Activated CD8-positive, alpha-beta memory T cell treated with anti-CD3 and anti-CD28 coated beads for 48 hours (primary cell): ENCODE measurements at regions not wholly inside any gene's neighbourhood (a gene's known extent, or its start where the extent isn't known, plus 50 kb on each side); places are given as distances from the start of the nearest gene placed in this dataset.
"Not testable (repeated sequence)": the region's sequence is repeated elsewhere in the genome, so short reads cannot be mapped to it uniquely, and the experiment has no call there.

Experiments used
- DNase-seq, 3 experiments: peaks; one replicate each; pipeline ENCODE4 v3.0.0-alpha.2; 2020; ENCODE audit warnings: low read depth in 2 of 3, low spot score in 2 of 3

DNA sequence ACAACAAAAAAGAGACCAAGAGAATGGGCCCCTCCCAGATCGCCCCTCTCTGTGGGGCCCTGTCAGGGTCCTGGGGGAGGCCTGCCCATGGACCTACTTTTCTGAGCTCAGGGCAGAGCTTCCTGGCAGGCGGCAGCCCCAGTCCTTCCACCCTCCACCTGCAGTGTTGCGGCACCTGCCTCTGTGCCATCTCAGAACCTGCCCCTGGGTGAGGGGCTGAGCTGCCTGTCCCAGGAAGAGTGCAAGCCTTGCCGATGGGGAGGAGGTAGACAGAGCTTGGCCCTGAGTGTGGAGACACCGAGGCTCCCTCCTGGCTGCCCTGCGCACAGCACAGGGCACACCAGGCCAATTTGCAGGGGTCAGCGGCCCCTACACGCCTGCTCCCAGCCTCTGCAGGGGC, 67.5 kb downstream of the UNCX start:
- DNase-seq: no peak

DNA sequence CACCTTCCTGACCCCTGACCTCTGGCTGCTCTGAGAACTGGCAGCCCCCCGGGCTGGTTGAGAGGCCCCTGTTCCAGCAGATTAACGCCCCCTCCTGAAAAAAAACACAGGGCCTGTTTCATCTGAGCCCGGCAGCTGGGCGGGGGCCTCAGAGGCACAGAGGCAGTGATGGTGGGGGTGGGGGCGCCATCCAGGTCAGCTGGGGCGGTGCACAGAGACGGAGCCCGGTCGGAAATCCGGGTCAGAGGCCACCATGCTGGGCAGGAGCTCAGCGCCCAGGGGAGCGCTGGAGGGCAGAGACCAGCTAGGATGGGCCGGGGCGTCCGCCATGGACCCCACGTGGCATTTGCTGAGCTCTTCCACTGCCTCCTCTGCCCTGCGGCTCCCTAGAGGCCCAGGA, 68.0 kb downstream of the UNCX start:
- DNase-seq: no peak

DNA sequence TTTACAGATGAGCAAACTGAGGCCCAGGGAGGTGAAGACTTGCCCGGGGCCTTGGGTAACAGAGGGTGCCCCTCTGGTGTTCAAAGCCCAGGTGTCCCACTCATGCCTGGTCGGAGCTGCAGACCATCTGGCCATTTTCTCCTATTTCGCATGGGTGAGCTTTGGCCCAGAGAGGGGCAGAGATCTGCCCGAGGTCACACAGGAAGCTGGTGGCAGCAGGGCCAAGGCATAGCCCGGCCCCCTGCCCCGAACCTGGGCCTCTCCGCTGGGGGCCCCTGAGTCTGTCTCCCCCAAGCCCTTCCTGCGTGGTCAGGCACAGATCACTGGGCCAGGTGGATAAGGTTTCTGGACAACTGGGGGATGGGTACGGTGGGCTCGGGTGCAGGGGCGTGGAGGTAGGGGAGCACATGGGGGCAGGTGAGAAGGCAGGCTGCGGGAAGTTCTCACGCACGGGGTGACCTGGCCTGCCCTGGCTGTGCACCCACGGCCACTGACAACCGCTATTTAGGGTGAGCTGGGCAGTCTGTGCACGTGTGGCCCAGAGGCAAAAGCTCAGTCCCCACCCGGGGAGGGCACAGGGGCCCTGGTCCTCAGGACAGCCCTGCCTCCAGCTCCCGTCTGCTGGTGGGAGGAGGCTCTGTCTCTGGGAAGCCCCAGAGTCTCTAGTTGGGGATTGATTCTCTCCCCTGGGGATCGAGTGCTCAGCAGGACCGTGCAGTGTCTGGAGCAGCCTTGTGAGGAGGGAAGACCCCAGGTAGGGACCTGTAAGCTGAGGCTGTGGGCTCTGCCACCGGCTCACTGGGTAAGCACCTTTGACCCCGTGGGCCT, 68.6 kb downstream of the UNCX start:
- no peak for DNase-seq

DNA sequence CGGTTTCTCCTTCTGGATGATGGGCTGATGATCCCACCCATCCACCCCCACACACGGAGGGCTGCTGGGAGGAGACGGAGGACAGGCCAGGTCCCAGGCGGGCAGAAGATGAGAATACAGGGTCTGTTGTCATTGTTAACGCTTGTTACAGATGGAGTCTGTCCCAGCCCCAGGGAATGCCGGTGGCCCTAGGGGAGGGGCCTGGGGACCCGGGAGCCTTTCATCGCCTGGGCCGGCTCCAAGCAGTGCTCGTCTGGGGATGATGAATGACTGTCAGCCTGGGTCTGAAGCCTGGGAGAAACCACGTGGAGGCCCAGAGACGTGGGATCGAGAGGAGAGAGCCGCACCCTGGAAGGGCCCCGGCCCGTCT, 69.2 kb downstream of the UNCX start:
- no peak for DNase-seq

DNA sequence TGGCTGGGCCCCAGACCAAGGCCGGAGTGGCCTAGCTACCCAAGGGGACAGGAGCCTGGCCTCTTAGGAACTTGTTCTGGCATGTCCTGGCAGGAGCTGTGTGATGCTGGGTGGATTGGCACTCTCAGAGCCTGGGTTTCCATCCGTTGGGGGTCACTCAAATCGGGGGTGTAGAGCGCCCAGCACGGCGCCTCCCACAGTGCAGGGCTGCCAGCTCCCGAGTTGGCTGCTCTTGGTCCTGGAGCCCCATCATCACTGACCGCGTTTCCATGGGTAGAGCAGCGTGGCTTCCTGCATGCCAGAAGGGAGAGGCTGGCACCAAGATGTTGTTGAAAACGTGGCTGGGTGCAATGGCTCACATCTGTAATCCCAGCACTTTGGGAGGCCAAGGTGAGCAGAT, 70.3 kb downstream of the UNCX start:
- no peak for DNase-seq

DNA sequence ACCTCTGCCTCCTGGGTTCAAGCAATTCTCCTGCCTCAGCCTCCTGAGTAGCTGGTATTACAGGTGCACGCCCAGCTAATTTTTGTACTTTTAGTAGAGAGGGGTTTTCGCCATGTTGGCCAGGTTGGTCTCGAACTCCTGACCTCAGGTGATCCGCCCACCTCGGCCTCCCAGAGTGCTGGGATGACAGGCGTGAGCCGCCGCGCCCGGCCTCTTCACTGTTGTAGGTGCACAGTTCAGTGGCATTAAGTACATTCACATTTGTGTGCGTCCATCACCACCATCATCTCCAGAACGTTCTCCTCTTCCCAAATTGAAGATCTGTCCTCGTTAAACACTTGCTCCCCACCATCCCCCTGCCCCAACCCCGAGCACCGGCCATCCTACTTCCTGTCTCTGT, 71.3 kb downstream of the UNCX start:
- DNase-seq: not testable (repeated sequence)

DNA sequence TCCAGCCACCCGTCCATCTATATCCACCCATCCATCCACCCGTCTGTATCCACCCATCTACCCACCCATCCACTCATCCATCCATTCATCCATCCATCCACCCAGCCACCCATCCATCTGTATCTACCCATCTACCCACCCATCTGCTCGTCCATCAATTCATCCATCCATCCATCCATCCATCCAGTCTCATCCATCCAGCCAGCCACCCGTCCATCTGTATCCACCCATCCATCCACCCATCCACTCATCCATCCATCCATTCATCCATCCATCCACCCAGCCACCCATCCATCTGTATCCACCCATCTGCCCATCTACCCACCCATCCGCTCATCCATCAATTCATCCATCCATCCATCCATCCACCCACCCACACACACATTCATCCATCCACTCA, 73.2 kb downstream of the UNCX start:
- no peak for DNase-seq

DNA sequence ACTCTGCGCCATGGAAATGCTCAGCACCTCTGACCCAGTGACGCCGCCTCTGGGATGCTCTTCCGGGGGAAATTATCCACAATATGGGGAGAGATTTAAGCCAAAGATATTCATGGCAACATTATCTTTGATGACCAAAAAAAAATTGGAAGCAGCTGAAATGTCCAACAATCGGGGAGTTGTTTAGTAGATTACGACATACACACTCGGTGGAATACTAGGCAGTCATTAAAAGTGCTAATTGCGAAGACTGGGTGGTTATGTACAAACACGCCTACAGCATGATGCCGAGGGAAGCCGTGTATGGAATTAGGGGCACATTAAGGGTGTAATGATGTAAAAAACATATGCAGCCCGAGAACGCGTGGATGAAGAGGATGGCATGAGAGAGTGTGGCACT, 75.2 kb downstream of the UNCX start:
- DNase-seq: no peak

DNA sequence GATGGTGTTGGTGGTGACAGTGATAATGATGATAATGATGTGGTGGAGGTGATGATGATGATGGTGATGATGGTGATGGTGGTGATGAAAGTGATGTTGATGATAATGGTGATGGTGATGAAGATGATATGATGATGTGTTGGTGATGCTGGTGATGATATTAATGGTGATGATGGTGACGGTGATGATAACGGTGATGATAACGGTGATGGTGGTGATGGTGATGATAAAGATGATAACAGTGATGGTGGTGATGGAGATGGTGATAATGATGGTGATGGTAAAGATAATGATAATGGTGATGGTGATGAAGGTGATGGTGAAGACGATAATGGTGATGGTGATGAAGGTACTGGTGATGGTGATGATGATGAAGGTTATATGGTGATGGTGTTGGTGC, 76.6 kb downstream of the UNCX start:
- no peak for DNase-seq

DNA sequence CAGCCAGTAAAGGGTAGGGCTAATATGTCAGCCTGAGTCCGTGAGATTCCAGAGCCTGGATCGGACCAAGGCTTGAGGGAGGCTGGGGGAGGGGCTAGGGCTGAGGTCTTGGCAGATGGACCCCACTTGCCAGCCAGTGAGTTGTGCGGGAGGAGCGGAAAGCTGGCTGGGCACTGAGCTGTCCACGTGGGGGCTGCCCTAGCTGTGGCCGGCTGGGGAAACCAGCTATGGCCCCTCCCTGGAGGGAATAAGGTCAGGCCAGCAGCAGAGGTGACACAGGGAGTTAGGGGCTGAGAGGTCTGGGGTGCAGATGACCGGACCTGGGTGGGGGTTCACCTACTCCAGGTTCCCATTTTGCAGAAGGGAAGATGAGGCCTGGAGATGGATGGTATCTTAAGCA, 77.3 kb downstream of the UNCX start:
- no peak for DNase-seq

DNA sequence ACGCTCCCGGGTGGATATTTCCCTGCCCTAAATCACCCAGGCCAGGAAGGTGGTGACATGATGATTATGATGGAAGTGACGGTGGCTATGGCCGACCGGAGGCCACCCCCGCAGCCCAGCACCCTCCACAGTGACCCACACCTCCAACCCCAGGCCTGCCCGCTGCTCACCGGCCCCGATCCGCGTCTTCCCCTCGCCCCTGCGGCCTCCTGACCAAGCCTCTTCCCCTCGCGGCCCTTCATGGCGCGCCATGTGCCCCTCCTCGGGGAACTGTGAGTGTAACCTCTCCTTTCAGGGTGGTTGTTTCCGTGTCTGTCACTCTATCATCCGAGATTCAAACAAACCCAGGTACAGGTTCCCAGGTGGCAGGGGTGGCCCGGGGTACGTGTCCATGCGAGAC, 78.3 kb downstream of the UNCX start:
- no peak for DNase-seq

DNA sequence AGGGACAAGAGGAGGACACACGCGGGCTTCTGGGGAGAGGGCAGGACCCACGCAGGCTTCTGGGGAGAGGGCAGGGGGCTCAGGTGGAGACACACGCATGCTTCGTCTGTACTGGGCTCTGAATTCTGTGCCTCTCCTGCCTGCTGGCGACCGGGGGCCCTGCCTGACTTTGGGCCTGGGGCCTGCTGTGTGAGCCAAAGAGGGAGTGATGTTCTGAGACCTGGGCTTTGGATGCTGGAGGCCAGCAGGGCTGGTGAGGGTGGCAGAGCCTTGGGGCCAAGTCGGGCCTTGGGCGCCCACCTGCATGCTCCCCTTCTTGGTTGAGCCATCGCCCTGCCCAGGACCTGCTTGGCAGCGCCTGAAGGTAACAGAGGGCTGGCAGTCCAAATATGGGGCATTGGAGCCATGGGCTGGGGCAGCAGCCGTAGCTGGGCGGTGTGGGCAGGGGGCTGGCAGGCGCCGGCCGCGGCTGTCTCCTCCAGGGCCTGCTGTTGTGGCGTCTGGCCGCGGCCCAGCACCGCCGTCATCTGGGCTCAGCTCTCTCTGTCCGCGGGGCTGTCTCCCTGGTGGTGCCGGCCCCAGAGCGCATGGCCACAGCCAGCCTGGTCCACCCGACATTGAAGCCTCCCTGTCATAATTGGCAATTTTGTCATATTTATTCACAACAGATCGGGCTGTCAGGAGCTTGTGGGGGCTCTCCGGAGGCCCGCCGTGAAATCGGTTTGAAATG, 78.9 kb downstream of the UNCX start:
- DNase-seq: no peak

DNA sequence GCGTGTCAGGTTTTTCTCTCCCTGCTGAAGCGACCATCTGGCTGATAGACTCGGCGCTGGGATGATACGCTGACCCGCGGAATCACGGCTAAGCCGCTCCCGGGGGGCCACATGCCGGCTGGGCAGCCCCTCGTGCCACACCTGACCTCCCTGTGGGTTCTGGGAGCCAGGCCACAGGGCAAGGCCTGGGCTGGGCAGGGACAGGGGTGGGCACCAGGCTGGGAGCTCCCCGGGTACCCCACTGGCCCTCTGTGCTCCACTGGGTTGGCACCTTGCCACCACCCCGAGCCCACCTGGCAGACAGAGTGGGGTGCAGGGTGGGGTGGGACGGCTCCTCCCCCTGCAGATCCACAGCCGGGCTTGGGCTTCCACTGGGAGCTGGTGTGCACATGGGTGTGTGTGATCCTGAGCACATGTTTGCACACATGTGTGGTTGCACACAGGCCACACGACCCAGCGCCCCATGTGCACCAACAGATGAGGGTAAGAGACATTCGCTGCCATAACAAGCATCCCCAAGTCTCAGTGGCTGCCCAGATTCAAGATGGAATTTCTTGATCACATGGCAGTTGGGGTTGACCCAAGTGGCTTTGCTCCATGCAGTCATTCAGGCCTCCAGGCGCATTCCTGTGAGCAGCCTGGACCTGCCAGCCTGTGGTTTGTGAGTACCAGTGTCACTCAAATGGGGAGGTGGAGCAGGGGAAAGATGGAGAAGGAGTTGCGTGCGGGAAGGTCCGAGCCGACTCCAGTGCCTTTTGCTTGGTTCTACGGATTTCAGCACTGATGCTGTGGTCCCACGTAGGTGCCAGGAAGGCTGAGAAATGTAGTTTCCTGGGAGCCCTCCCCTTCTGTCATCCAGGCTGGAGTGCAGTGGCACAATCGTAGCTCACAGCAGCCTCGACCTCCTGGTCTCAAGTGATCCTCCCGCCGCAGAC, 79.7 kb downstream of the UNCX start:
- no peak for DNase-seq

DNA sequence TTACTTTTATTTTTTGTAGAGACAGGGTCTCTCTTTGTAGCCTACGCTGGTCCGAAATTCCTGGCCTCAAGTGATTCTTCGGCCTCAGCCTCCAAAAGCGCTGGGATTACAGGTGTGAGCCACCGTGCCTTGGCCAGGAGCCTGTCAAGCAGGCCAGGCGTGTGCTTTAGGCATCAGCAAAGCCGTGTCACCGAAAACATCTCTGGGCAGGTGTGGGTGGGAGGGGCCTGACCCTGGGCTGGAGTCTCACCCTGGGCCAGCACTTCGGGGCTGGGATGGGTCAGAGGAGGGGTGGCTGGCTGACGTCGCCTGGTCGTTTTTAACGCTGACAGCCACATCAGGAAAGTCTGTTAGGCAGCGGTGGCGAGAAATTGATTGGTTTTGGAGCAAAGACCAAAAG, 80.9 kb downstream of the UNCX start:
- no peak for DNase-seq

DNA sequence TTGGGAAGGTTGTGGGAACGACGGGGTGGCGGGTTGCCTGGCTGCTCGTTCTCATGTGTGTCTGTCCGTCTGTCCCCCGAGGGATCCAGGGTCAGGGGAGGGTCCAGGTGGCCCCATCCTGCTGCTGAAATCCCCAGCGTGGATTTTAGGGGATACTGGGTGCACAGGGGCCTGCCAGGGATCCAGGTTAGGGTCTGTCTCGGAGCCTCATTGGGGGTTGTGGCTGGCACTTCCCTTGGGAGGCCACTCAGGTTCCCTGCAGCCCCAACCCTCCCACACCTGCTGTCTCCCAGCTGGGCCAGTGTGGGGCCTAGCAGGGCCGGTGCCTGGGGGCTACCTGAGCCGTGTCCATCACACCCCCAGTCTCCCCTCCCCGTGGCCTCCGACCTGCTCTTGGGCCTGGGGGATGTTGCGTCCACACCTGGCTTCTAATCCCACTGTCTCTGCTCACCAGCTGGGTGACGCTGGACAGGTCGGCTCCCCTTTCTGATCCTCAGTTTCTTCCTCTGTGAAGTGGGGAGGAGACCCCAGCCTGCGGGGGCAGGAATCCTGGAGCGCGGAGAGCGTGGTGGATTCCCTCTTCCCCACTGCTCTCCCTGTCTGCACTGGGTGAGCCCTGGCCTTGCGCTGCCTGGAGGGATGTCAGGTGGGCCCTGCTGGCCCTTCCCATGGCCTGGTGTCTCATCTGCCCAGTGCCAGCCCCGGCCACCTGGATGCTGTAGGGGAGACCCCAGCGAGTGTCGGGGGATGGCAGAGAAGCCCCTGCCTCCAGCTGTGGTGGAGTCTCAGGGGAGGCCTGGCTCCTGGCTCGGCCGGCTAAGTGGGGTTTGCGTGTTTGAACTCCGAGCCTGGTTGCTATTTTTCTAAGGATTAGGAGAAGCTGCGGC, 81.6 kb downstream of the UNCX start:
- DNase-seq: no peak

DNA sequence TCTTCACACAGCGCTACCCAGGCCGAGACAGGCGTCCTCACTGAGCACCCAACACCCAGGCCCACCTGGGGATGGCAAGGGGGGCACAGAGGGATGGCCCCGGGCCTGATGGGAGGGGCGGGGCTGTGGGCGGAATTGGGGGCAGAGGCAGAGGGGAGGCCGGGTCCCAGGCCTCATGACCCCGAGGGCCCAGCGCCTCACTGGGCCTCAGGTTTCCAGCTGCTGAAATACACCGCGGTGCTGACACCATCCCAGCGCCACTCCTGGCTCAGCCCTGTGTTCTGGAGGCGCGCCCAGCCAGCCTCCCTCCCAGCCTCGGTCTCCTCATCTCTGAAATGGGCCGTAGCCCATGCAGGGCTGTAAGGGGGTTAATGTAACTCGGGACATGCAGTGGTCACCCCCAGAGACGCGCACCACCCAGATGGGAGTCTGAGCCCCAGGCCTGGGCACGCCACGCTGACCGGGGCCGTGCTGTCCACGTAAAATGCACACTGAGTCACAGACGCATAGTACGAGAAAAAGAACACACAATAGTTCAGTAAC, 82.3 kb downstream of the UNCX start:
- DNase-seq: no peak

DNA sequence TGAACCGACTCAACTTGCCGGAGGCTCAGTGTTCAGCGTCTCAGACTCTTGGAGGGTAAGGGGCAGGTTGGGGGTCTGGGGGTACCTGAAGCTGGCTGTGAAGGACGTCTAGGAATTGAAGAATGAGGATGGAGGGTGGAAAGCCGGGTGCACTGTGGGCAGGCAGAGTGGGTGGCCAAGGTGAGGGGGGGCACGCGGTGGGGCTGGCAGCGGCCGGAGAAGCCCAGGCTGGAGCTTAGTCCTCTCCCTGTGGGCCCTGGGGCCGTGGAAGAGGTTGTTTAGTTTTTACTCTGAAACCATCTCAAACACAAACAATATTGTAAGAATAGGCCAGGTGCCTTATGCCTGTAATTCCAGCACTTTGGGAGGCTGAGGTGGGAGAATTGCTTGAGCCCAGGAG, 83.4 kb downstream of the UNCX start:
- no peak for DNase-seq

DNA sequence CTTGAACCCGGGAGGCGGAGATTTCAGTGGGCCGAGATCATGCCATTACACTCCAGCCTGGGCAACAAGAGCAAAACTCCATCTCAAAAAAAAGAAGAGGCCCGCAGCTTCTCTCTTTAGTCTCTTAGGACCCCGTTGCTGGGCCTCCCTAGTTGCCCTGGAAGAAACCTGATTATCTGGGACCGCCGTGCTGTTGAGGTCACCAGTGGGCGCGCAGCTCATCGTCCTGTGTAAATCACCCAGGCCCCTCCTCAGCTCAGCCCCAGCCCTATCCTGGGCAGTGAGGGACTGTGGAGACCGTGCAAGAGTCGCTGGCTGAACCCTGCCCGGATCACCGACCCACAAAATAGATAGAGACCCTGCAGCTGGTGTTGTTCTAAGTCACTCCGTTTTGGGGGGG, 85.0 kb downstream of the UNCX start:
- no peak for DNase-seq

DNA sequence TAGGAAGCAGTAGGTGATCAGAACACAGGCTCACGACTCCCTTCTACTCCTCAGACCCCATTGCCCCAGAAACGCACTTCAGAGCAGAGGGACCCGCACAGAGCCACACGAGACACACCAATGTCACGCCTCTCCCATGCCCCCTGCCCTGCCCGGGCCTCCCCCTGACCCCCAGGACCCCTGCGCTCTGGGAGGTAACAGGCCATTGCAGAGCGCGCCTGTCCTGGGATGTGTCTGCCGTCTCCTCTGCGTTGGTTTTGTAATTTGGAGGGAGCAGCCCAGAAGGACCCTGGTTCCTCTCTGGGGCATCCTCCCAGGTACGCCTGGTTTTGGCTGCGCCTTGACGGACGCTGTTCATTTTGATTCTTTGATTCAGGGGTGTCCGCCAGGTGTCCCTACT, 85.4 kb downstream of the UNCX start:
- no peak for DNase-seq

DNA sequence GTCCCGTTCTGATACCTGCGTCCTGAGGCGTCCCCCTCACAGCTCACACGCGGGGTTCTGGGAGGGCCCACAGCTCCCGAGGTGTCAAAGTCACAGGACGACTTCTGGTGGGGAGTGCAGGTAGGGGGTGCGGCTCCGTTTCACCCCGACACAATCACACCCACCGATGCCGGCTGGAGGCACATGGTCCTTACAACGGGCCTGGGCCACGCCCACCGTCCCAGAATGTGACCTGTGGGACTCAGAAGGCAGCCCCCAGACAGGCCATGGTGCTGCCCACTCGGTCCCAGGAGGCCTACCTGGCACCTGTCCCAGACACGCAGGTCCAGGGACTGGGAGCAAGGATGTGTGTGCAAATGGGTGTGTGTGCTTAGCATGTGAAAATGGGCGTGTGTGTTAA, 86.0 kb downstream of the UNCX start:
- no peak for DNase-seq
